BLaER1 treated with 17β-estradiol and CSF1 and Interleukin-3, amounts not matched to agents 10 nM and 100 nM (cell line): ENCODE measurements at regions not wholly inside any gene's neighbourhood (a gene's known extent, or its start where the extent isn't known, plus 50 kb on each side); places are given as distances from the start of the nearest gene placed in this dataset.

Experiments
- H3K27ac ChIP-seq, 11 experiments: shearing (Covaris generic); formaldehyde crosslinking; 2 replicates each; pipeline ENCODE4 v1.8.1; 2022
- H3K27me3 ChIP-seq, 11 experiments: shearing (Covaris generic); formaldehyde crosslinking; 2 replicates each; pipeline ENCODE4 v1.8.1; 2022
- H3K36me3 ChIP-seq, 11 experiments: shearing (Covaris generic); formaldehyde crosslinking; 2 replicates each; pipeline ENCODE4 v1.8.1; 2022
- H3K4me1 ChIP-seq, 10 experiments: shearing (Covaris generic); formaldehyde crosslinking; 2 replicates each; pipeline ENCODE4 v1.8.1; 2022
- H3K4me2 ChIP-seq, 11 experiments: shearing (Covaris generic); formaldehyde crosslinking; 2 replicates each; pipeline ENCODE4 v1.8.1; 2022
- H3K4me3 ChIP-seq, 10 experiments: shearing (Covaris generic); formaldehyde crosslinking; 2 replicates each; pipeline ENCODE4 v1.8.1; 2022
- H3K9ac ChIP-seq, 11 experiments: shearing (Covaris generic); formaldehyde crosslinking; 2 replicates each; pipeline ENCODE4 v1.8.1; 2022
- H3K9me3 ChIP-seq, 11 experiments: shearing (Covaris generic); formaldehyde crosslinking; replicated peaks in 1 of 11; 2 replicates each; pipeline ENCODE4 v1.8.1; 2022
- H4K20me1 ChIP-seq, 11 experiments: shearing (Covaris generic); formaldehyde crosslinking; 2 replicates each; pipeline ENCODE4 v1.8.1; 2022
- Cebpa-rat ChIP-seq, 11 experiments: shearing (Covaris generic); IDR thresholded peaks; 2 replicates each; pipeline ENCODE4 v1.8.1; 2022

- Histone ChIP-seq H3K4me2 (peak overlapping the region; percentile 25 to 82 (median 65); a peak in 21 of 22 replicates), H3K27me3 (no peaks in the 10 kb centered on the region), H3K4me3 (no peak overlapping the region; a peak in 1 of 20 replicates), H3K4me1 (peaks cover 0 to 44% (median 25%) of the 10 kb centered on the region in 10 experiments; a peak in 17 of 20 replicates), H3K27ac (no peak overlapping the region), H3K9ac (0 out of 22 replicates have a peak overlapping the region, but pooled peaks of 1 of the 11 experiments have one; percentile 15), H4K20me1 (no peaks in the 10 kb centered on the region), H3K36me3 (no peaks in the 10 kb centered on the region), H3K9me3 (peaks cover 0 to 11% (median 7%) of the 10 kb centered on the region in 11 experiments; a peak in 15 of 22 replicates)
- no peak for TF ChIP-seq Cebpa-rat (IDR thresholded peaks at IDR 0.05)
Measured at GRCh38 chr18:64270121-64270520, 121.2 kb upstream of the LINC00305 start.

- H3K27ac ChIP-seq, result no peak overlapping the region
- H3K27me3 ChIP-seq, result no peaks in the 10 kb centered on the region
- H3K9me3 ChIP-seq, result peaks cover 0 to 4% (median 0%) of the 10 kb centered on the region in 11 experiments; a peak in 2 of 22 replicates
- H3K36me3 ChIP-seq, result no peaks in the 10 kb centered on the region
- TF ChIP-seq Cebpa-rat (IDR thresholded peaks at IDR 0.05), result no peak
- H4K20me1 ChIP-seq, result no peaks in the 10 kb centered on the region
- peaks cover 0 to 12% (median 2%) of the 10 kb centered on the region in 10 experiments; a peak in 8 of 20 replicates for H3K4me1 ChIP-seq
- H3K9ac ChIP-seq, result no peak overlapping the region
- H3K4me3 ChIP-seq, result no peak overlapping the region
- H3K4me2 ChIP-seq, result no peak overlapping the region
Measured at GRCh38 chr18:64264171-64264570, 115.3 kb upstream of the LINC00305 start.

- no peak for TF ChIP-seq Cebpa-rat (IDR thresholded peaks at IDR 0.05)
- Histone ChIP-seq H3K36me3 (no peaks in the 10 kb centered on the region), H3K4me2 (no peak overlapping the region)
Measured at GRCh38 chr18:64260810-64261209, 111.9 kb upstream of the LINC00305 start.

GRCh38 chr18:64259871-64260270 lies 111.0 kb upstream of the LINC00305 start:
- Histone ChIP-seq H3K27ac (no peak overlapping the region), H3K9ac (no peak overlapping the region), H4K20me1 (no peaks in the 10 kb centered on the region), H3K27me3 (no peaks in the 10 kb centered on the region), H3K4me2 (0 out of 22 replicates have a peak overlapping the region, but pooled peaks of 2 of the 11 experiments have one; percentile 3 to 32), H3K4me3 (no peak overlapping the region), H3K9me3 (peaks cover 0 to 3% (median 0%) of the 10 kb centered on the region in 11 experiments; a peak in 1 of 22 replicates), H3K36me3 (no peaks in the 10 kb centered on the region), H3K4me1 (peaks cover 0 to 7% (median 0%) of the 10 kb centered on the region in 10 experiments; a peak in 4 of 20 replicates)
- no peak for TF ChIP-seq Cebpa-rat (IDR thresholded peaks at IDR 0.05)

More at GRCh38 chr18:64260810-64261209, 111.9 kb upstream of the LINC00305 start:
- peaks cover 0 to 7% (median 0%) of the 10 kb centered on the region in 10 experiments; a peak in 4 of 20 replicates for H3K4me1 ChIP-seq
- peaks cover 0 to 3% (median 0%) of the 10 kb centered on the region in 11 experiments; a peak in 1 of 22 replicates for H3K9me3 ChIP-seq
- no peak overlapping the region for H3K27ac ChIP-seq
- no peaks in the 10 kb centered on the region for H3K27me3 ChIP-seq
- H3K9ac ChIP-seq, result no peak overlapping the region
- H4K20me1 ChIP-seq, result no peaks in the 10 kb centered on the region
- H3K4me3 ChIP-seq, result no peak overlapping the region

- H3K27ac ChIP-seq, result no peak overlapping the region
Measured at GRCh38 chr18:64258111-64258650, 109.3 kb upstream of the LINC00305 start.

GRCh38 chr18:64254399-64255093 lies 105.7 kb upstream of the LINC00305 start:
- Histone ChIP-seq H3K4me2 (no peak overlapping the region), H3K9me3 (peaks cover 0 to 3% (median 0%) of the 10 kb centered on the region in 11 experiments; a peak in 1 of 22 replicates), H3K27me3 (no peaks in the 10 kb centered on the region), H3K27ac (no peak overlapping the region), H4K20me1 (no peaks in the 10 kb centered on the region), H3K9ac (no peak overlapping the region), H3K4me1 (no peaks in the 10 kb centered on the region), H3K36me3 (no peaks in the 10 kb centered on the region), H3K4me3 (no peak overlapping the region)
- TF ChIP-seq Cebpa-rat (IDR thresholded peaks at IDR 0.05), result no peak

More at GRCh38 chr18:64258111-64258650, 109.3 kb upstream of the LINC00305 start:
- no peak overlapping the region for H3K9ac ChIP-seq
- no peak for TF ChIP-seq Cebpa-rat (IDR thresholded peaks at IDR 0.05)
- H3K4me3 ChIP-seq, result no peak overlapping the region
- peaks cover 0 to 7% (median 0%) of the 10 kb centered on the region in 10 experiments; a peak in 4 of 20 replicates for H3K4me1 ChIP-seq
- no peaks in the 10 kb centered on the region for H3K36me3 ChIP-seq
- H3K27me3 ChIP-seq, result no peaks in the 10 kb centered on the region
- H3K4me2 ChIP-seq, result no peak overlapping the region
- no peaks in the 10 kb centered on the region for H4K20me1 ChIP-seq
- peaks cover 0 to 3% (median 0%) of the 10 kb centered on the region in 11 experiments; a peak in 1 of 22 replicates for H3K9me3 ChIP-seq

- no peak for TF ChIP-seq Cebpa-rat (IDR thresholded peaks at IDR 0.05)
- Histone ChIP-seq H3K27ac (no peak overlapping the region), H3K4me2 (no peak overlapping the region), H3K27me3 (no peaks in the 10 kb centered on the region), H3K9me3 (peaks cover 0 to 3% (median 0%) of the 10 kb centered on the region in 11 experiments; a peak in 1 of 22 replicates), H3K9ac (no peak overlapping the region), H4K20me1 (no peaks in the 10 kb centered on the region), H3K36me3 (no peaks in the 10 kb centered on the region), H3K4me3 (no peak overlapping the region), H3K4me1 (no peaks in the 10 kb centered on the region)
Measured at GRCh38 chr18:64253873-64254272, 105.0 kb upstream of the LINC00305 start.

- TF ChIP-seq Cebpa-rat (IDR thresholded peaks at IDR 0.05), result no peak
- H3K36me3 ChIP-seq, result no peaks in the 10 kb centered on the region
- no peak overlapping the region for H3K9ac ChIP-seq
- no peaks in the 10 kb centered on the region for H4K20me1 ChIP-seq
- no peaks in the 10 kb centered on the region for H3K27me3 ChIP-seq
- no peak overlapping the region for H3K27ac ChIP-seq
- H3K4me2 ChIP-seq, result no peak overlapping the region
- H3K4me3 ChIP-seq, result no peak overlapping the region
- peaks cover 0 to 3% (median 0%) of the 10 kb centered on the region in 11 experiments; a peak in 1 of 22 replicates for H3K9me3 ChIP-seq
- no peaks in the 10 kb centered on the region for H3K4me1 ChIP-seq
Measured at GRCh38 chr18:64253222-64253621, 104.3 kb upstream of the LINC00305 start.

- TF ChIP-seq Cebpa-rat (IDR thresholded peaks at IDR 0.05), result no peak
- Histone ChIP-seq H3K27ac (no peak overlapping the region), H3K4me2 (no peak overlapping the region), H4K20me1 (no peaks in the 10 kb centered on the region), H3K4me1 (no peaks in the 10 kb centered on the region), H3K9me3 (no peaks in the 10 kb centered on the region), H3K4me3 (no peak overlapping the region), H3K36me3 (no peaks in the 10 kb centered on the region), H3K9ac (no peak overlapping the region), H3K27me3 (no peaks in the 10 kb centered on the region)
Measured at GRCh38 chr18:64248836-64249235, 99.9 kb upstream of the LINC00305 start.
